Progenitor cell of endocrine pancreas (in vitro differentiated cells): ENCODE measurements at regions not wholly inside any gene's neighbourhood (a gene's known extent, or its start where the extent isn't known, plus 50 kb on each side); places are given as distances from the start of the nearest gene placed in this dataset.

Source experiments
- DNase-seq: peaks from one replicate; pipeline ENCODE4 v3.0.0; 2021; ENCODE audit warnings: low spot score; ENCODE audit not compliant: unreplicated experiment
- H3K27ac Mint-ChIP-seq: 2 replicates; pipeline ENCODE4 v1.8.0; 2021; ENCODE audit warnings: mild to moderate bottlenecking, moderate library complexity, mixed read lengths
- H3K27me3 Mint-ChIP-seq: 2 replicates; pipeline ENCODE4 v1.8.0; 2021; ENCODE audit warnings: mixed read lengths
- H3K36me3 Mint-ChIP-seq: 2 replicates; pipeline ENCODE4 v1.8.0; 2022; ENCODE audit warnings: mixed read lengths; ENCODE audit not compliant: insufficient read depth
- H3K4me1 Mint-ChIP-seq: 2 replicates; pipeline ENCODE4 v1.8.0; 2021; ENCODE audit warnings: low read depth, mixed read lengths
- H3K4me3 Mint-ChIP-seq: 2 replicates; pipeline ENCODE4 v1.8.0; 2021; ENCODE audit warnings: low read depth, mild to moderate bottlenecking, moderate library complexity, mixed read lengths
- H3K9me3 Mint-ChIP-seq: 2 replicates; pipeline ENCODE4 v1.8.0; 2021; ENCODE audit warnings: low read depth, mixed read lengths
- TF ChIP-seq, protein P1 (sequence below): fragments of 200-600 bp; sonication (generic); IDR thresholded peaks from one replicate; pipeline ENCODE4 v1.5.0; 2021; ENCODE audit warnings: antibody characterized with exemption, mild to moderate bottlenecking; ENCODE audit not compliant: unreplicated experiment

DNA sequence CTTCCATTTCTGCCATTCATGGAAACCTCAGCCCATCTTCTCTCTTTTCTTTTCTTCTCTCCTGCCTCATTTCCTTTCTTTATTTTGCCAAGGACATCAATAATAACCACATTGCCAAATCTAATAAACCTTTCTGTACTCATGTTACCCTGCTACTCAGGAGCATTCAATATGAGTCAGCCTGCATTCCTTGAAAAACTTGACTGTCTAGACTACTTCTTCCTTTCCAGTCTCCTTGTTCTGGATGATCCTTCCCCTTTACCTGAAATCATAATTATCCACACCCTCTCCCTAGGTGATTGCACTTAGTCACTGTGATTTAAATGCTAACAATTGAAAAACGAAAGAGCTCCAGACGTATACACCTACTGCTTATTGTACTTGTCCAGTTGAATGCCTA, 253.2 kb upstream of the CENPE start:
- Mint-ChIP-seq H3K4me1 (no peaks in the 10 kb centered on the region), H3K27me3 (no peaks in the 10 kb centered on the region), H3K9me3 (no peaks in the 10 kb centered on the region), H3K27ac (no peak overlapping the region), H3K4me3 (no peak overlapping the region), H3K36me3 (no peaks in the 10 kb centered on the region)
- DNase-seq: no peak
- TF ChIP-seq, protein P1, sequence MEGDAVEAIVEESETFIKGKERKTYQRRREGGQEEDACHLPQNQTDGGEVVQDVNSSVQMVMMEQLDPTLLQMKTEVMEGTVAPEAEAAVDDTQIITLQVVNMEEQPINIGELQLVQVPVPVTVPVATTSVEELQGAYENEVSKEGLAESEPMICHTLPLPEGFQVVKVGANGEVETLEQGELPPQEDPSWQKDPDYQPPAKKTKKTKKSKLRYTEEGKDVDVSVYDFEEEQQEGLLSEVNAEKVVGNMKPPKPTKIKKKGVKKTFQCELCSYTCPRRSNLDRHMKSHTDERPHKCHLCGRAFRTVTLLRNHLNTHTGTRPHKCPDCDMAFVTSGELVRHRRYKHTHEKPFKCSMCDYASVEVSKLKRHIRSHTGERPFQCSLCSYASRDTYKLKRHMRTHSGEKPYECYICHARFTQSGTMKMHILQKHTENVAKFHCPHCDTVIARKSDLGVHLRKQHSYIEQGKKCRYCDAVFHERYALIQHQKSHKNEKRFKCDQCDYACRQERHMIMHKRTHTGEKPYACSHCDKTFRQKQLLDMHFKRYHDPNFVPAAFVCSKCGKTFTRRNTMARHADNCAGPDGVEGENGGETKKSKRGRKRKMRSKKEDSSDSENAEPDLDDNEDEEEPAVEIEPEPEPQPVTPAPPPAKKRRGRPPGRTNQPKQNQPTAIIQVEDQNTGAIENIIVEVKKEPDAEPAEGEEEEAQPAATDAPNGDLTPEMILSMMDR: no peak

DNA sequence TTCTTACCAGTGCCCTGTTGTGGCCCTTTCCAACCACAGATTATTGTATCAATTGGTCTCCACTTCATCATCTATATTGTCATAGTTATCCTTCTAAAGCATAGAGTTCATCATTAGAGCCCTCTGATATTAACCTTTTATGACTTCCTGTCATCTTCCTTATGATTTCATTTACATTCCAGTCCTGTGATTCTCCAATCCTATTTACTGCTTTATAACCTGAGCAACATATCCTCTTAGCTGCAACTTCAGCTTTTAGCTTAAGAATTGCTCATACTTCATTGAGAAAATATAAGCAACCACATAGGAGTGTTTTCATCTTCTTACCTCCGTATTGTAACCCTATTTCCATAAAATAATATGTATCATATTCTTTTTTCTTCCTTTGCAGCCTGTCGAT, 252.6 kb upstream of the CENPE start:
- H3K27me3 Mint-ChIP-seq: no peaks in the 10 kb centered on the region
- no peak overlapping the region for H3K27ac Mint-ChIP-seq
- H3K36me3 Mint-ChIP-seq: no peaks in the 10 kb centered on the region
- no peaks in the 10 kb centered on the region for H3K4me1 Mint-ChIP-seq
- TF ChIP-seq, protein P1: no peak
- DNase-seq: no peak
- H3K9me3 Mint-ChIP-seq: no peaks in the 10 kb centered on the region
- H3K4me3 Mint-ChIP-seq: no peak overlapping the region

DNA sequence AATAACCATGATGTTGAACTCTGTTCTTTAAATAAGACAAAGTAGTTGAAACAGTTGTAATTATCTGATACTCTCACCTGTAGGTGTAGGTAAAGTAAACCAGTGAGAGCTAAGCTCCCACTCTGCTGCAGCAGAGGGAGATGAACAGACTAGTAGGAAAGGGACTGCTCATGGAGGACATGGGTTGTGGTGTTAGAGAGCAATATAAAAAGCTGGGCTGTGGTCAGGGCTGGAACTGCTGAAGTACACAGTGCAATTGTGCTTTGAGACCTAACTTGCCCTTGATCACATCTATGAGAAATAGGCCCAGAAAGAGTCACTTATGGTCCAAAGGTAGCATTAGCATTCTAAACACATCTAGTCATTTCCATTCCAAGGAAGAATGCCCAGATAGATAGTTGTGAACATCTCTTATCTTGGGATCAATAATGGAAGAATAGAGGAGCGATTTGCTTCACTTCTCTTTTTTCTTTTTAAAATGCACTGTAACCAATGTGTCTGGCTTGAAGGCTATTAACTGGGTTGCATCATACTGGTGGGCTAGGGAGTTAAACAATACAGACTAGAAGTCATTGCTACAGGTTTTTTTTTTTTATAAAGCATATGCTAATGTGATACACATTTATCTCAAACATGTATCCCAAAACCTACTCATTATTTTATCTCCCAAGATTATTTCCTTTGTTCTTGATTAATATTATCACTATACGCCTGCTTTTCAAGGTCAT, 251.3 kb upstream of the CENPE start:
- no peak for DNase-seq
- TF ChIP-seq, protein P1: no peak
- no peaks in the 10 kb centered on the region for H3K27me3 Mint-ChIP-seq
- no peak overlapping the region for H3K4me3 Mint-ChIP-seq
- no peaks in the 10 kb centered on the region for H3K4me1 Mint-ChIP-seq
- no peaks in the 10 kb centered on the region for H3K36me3 Mint-ChIP-seq
- H3K9me3 Mint-ChIP-seq: no peaks in the 10 kb centered on the region
- no peak overlapping the region for H3K27ac Mint-ChIP-seq

DNA sequence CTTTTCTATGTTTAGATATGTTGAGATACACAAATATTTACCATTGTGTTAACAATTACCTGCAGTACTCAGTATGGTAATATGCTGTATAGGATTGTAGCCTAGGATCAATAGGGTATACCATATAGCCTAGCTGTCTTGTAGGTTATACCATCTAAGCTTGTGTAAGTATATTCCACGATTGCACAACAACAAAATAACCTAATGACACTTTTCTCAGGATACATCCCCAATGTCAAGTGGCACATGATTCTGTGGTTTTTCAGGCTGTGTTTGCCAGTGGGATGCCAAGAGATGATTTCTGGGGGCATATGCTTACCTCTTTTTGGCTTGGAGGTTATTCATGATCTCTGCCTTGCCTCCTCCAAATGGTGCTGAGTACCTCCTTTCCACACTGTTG, 247.2 kb upstream of the CENPE start:
- TF ChIP-seq, protein P1: no peak
- DNase-seq: no peak
- H3K36me3 Mint-ChIP-seq: no peaks in the 10 kb centered on the region
- no peak overlapping the region for H3K27ac Mint-ChIP-seq
- no peaks in the 10 kb centered on the region for H3K27me3 Mint-ChIP-seq
- no peaks in the 10 kb centered on the region for H3K9me3 Mint-ChIP-seq
- no peaks in the 10 kb centered on the region for H3K4me1 Mint-ChIP-seq
- H3K4me3 Mint-ChIP-seq: no peak overlapping the region

DNA sequence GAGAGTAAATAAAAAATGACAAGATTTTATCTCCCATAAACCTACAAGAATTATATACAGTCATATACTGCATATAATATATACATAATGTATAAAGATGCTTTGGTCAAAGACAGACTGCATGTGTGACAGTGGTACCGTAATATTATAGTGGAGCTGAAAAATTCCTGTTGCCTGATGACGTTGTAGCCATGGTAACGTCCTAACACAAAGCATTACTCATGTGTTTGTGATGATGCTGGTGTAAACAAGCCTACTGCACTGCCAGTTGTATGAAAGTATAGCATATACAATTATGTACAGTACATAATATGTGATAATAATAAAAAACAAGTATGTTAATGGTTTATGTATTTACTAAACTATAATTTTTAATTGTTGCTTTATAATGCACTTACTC, 245.2 kb upstream of the CENPE start:
- H3K36me3 Mint-ChIP-seq: no peaks in the 10 kb centered on the region
- no peaks in the 10 kb centered on the region for H3K4me1 Mint-ChIP-seq
- H3K4me3 Mint-ChIP-seq: no peak overlapping the region
- H3K9me3 Mint-ChIP-seq: no peaks in the 10 kb centered on the region
- no peaks in the 10 kb centered on the region for H3K27me3 Mint-ChIP-seq
- TF ChIP-seq, protein P1: no peak
- DNase-seq: no peak
- no peak overlapping the region for H3K27ac Mint-ChIP-seq
